Stimulated activated CD4-positive, alpha-beta T cell treated with anti-CD3 and anti-CD28 coated beads, Interleukin-15, amount 100 ng/mL, for 24 hours (primary cell): ENCODE measurements at regions not wholly inside any gene's neighbourhood (a gene's known extent, or its start where the extent isn't known, plus 50 kb on each side); places are given as distances from the start of the nearest gene placed in this dataset.

Experiments
- DNase-seq: peaks from one replicate; pipeline ENCODE4 v3.0.0-alpha.2; 2020

DNA sequence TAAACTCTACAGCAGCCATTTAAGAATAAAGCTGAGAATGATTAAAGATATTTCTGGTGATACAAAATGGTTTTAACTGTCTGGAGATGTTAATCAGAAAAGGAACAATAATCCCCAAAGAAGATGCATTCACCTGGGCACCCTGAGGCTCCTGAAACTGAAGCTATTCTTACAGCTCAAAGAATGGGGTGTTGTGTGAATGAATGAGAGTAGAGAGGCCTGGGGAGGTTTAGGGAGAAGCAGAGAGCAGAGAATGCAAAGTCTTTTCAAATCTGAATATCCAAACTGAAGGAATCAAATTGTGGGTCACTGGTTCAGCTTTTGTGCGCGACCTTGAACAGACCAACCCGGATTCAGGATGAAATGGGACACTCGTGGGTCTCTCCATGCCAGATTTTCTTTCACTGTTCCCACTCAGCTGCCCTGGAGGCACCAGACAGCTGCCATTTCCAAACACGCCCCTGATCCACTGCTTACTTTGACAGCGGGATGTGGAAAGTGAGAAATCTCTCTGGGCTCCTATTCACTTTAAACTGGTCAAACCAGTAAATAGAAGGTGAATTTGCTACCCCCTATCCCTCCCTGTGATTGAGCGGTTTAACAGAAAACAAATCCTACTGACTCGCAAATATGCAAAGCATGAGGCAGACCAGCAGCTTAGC, 485.5 kb upstream of the THBS1 start:
- no peak for DNase-seq

DNA sequence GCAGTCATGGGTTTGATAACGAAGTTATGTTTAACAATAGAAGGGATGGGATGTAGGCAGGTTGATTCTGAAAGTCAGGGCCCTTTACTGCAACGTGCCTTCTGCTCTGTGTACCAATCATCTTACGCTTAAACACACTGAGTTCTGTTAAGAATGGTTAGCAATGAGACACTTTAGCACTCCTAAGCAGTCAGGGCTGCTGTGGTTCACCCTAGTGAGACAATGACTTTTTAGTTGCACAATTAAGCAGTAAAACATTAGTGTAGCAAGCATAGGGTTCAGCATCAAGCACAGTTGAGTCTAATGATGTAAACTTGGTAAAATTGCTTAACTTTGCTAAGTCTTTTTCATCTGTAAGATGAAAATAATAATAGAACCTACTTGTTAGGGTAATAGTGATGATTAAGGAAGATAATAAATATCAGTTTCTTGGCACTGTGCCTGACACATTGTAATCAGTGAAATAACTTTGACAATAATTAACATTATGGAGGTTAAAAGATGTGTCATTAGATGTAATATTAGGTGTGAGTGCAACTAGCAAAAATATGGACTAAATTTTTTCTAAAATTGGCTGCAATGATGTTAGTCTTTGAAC, 484.2 kb upstream of the THBS1 start:
- no peak for DNase-seq

DNA sequence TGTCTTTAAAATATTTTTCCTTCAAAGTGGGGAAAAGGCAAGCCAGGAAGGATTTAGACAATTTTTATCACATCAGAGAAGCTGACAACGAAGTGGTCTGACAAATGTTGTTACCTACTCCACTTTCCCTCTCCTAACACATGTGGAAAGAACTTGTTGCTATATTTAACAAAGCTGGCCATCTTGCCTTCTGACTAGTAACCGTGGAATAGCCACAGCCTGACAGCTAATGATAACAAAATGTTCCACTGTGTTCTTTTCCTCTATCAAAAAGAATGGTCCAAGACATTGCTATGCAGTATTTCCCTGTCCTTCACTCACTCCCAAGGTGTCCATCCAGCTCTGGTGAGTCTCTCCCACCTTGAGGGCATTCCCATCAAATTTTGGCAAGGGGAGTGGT, 481.4 kb upstream of the THBS1 start:
- no peak for DNase-seq

DNA sequence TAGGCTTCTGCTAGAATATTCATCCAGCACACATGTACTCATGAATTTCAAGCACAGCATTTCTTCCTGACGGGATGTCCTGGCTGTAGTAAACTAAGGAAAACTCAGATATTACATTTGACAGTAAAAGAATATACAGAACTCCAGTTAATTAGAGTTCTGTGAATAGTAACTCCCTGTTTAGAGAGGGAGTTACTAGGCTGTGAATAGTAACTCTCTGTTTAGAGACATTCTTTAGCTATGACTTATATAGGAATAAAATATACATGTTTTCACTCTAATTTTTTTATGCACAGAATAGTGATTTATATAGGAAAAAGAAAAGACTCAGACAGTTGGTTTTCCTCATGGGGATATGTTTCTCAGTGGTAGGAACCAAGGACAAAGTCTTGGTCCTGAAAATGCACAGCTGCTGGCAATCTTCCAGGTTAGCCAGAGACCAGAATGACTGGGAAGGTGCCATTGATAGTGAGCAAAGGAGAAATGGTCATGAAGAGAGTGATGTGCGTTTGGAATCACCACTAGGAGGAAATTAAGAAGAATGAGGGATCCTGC, 480.7 kb upstream of the THBS1 start:
- DNase-seq, result no peak

DNA sequence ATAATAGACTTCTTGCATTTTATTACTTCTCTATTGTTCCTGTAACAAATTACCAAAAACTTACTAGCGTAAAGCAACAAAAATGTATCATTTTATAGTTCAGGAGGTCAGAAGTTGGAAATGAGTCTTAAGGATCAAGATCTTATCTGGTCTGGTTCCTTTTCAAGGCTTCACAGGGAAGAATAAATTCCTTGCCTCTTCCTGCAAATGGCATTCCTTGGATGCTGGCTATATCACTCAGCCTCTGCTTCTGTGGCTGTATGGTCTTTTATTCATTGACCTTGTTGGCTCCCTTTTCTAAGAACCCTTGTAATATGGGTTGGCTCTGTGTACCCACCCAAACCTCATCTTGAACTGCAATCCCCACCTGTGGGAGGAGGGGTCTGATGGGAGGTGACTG, 478.4 kb upstream of the THBS1 start:
- no peak for DNase-seq

GRCh38 chr15:39106950-39107349, 473.9 kb upstream of the THBS1 start:
- DNase-seq, result no peak

DNA sequence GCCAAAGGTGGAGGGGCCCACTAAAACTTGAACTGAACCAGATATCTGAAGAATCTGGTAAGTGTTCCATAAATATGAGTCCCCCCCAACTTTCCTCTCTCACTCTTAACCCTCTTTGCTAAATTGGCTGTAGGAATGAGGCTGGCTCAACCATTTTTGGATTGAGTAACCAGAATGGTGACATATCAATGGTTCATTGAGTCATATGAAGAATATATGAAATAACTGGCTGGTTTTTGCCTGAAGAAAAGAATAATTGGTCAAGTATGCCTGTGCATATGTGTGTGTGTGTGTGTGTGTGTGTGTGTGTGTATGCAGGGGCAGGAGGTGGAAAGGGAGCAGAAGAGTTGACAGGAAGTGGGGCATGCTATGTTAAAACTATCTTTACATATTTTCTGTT, 472.9 kb upstream of the THBS1 start:
- DNase-seq, result no peak

DNA sequence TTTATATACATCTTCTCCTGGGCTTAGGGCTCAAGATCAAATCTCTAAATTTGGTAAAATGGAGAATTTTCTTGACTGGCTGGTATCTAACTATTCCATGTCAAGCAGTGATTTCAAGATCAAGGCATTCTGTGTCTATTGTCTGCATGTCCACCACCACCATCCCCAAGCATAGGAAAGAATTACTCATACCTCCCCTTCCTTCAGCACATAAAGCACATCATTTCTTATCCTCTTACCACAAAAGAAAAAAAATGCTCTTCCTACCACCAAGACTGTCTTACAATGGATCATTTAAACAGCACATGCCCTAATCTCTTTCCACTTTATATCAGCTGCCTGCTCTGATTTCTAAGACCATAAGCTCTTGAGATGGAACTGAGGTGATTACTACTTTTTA, 470.5 kb upstream of the THBS1 start:
- DNase-seq, result no peak

GRCh38 chr15:39110746-39111145, 470.1 kb upstream of the THBS1 start:
- DNase-seq, result no peak

DNA sequence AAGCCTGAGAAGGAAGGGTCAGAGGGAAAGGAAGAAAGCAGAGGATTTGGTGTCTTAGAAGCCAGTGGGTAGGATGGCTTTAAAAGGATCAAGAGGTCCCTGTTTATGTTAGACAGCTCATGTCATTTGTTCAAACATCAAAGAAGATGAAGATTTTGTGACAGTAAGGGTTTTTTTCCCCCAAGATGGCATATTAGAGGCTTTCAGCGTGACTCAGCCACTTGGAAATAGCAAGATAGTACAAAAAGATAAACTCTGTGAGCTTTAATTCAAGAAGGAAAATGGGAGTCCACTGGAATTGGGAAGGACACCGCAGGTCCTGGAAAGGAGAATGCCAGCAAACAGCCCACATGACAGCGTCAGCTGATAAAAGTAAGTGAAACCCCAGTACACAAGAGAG, 467.1 kb upstream of the THBS1 start:
- DNase-seq, result no peak

GRCh38 chr15:39114690-39115378, 466.0 kb upstream of the THBS1 start:
- DNase-seq, result no peak

GRCh38 chr15:39115379-39116057, 465.4 kb upstream of the THBS1 start:
- DNase-seq, result no peak

GRCh38 chr15:39118510-39118909, 462.4 kb upstream of the THBS1 start:
- no peak for DNase-seq

DNA sequence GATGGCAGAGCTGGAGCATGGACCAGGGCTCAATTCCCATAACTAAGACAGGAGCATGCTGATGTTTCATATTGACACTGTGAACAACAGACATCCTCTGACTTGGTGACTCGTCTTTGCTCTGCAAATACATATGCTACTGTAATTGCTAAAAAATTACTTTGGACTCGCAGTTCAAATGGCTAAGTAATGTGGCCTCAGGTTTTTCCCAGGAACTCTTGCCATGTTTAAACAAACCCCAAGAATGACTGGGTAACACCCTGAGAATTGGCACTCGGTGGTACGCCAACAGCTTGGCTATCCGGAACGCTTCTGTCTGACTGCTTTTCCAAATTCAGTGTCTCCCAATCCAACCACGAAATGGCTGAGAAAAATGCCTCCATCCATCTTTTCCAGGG, 456.7 kb upstream of the THBS1 start:
- no peak for DNase-seq

DNA sequence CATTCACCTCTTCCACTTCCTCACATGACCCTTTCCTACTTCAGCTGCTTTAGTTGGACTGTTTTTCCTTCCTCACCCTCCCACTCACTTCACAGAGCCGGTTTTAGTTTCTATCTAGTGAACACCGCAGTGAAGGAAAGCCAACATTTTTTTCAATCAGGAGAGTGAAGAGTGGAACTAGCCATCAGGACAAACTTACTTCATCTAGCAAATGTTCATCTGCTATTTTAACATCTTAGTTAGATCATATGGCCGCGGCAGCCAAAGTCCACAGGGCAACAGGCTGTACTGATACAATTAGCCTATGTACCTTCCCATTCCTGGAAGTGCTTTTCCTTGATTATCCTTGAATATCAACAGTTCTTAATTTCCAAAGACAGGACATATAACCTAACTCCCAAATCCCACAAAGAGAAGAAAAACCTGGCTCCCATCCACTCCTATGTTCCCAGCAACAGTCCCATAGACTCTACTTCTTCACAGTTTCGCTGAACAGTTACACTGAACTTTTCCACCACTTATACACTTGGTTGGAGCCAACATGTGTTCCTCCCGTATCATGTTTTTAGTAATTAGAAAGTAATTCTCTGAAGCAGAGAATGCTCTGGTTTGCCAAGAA, 456.2 kb upstream of the THBS1 start:
- no peak for DNase-seq

DNA sequence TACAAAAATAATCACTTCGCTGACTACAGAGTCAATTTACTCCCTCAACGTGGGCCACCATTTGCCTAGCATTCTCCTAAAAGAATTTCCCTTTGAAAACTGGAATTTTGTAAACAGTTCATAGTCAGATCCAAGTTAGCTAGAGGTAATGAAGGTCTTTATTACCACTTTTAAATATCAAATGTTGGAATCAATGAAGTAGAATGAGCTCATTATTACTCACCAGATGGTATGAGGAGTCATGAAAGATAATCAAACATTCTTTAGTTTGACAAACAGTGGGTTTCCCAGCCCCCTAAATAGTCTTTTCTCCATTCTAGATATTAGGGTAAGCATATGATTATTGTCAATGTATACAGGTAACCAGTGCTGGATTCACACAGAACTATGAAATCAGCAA, 455.7 kb upstream of the THBS1 start:
- no peak for DNase-seq

DNA sequence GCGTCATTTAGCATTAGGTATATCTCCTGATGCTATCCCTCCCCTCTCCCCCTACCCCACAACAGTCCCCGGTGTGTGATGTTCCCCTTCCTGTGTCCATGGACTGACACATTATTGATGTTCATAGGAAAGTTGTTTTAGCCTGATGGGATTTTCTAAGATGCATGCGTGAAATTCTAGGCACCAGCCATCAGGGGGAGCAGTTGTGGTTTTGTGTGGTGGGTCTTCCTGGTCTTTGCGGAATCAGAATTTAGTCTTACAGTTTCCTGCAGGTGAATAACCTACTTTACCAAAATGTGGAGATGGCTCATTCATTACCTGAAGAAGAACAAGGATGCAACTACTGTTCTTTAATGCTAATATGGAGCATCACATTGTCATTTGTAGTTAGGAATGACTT, 455.0 kb upstream of the THBS1 start:
- DNase-seq, result peak; percentile 38

DNA sequence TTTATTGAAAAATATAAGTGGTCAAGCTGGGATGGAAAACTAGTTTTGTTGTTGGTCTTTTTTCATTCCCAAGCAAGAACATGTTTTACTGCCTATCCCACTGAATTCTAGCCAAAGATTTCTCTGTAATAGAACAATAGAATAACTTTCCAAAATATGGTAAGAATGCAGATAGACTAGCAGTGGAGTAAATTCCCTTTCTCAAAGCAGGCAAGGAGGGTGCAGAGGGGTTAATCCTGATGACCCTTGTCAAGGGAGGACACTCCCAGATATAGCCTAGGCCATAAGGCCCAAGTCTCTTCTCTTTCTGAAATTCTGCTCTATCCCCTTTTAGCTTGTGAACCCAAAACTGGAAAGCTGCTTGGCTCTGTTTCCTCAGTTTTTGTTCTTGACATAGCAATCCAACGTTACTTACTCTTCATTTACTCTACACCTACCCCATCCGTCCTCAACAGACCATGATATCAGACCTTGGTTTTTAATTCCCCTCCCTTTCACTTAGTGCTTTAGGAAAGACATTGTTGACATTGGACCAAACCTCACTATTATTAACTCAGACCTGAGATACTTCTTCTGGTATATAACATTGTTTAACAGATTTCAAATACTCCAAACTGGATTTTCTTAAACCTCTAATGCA, 453.6 kb upstream of the THBS1 start:
- no peak for DNase-seq

GRCh38 chr15:39127925-39128617, 452.8 kb upstream of the THBS1 start:
- no peak for DNase-seq

DNA sequence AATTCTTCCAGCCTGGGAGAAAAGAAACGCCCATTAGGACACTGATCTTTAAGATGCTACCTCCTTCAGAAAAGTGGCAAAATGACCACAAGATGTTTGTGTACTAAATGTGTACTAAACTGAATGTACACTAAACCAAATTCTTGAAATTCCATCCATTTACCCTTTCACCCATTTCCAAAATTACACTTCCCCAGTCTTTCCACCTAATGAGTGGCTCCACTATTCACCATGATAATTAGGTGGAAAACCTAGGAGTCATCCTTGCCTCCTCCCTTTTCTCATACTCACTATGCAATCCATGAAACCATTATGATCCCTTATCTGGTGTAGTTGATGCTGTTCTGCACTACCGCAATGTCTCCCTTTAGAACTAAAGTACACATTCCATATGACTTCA, 452.1 kb upstream of the THBS1 start:
- DNase-seq, result no peak

DNA sequence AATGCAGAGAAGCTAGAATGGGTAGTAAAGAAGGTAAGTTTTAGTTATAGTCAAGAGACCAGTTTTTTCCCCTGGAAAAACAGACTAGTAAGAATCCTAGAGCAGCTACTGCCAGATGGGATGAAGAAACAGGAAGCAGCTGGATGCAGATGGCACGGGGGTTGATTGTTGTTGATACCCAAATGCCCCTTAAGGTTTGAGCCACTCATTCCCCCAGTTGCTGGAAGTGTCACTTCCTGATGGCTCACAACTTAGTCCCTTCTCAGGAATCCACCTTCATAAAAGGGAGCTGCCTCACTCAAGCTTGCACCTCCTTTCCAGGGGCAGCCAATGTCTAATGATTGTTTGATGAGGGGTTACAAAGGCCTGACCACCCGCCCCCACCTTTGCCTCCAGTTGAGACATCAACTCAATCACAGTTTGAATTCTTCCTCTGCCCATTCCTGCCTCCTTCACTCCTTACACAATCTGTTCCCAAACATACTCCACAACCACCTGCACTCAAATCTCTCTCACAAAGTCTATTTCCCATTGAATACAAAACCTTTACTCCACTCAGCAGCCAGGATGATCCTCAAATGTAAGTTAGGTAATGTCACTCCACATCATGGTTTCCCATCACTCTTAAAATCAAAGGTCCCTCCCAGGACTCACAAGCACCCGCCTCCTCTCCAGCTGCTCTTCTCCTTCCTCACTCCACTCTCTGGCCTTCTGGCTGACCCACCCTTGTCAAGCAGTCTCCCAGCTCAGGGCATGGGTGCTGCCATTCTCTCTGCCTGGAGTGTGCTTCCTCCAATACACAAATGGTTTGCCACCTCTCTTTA, 450.1 kb upstream of the THBS1 start:
- no peak for DNase-seq
